ENCODE measurements at regions not wholly inside any gene's neighbourhood (a gene's known extent, or its start where the extent isn't known, plus 50 kb on each side); places are given as distances from the start of the nearest gene placed in this dataset.

DNA sequence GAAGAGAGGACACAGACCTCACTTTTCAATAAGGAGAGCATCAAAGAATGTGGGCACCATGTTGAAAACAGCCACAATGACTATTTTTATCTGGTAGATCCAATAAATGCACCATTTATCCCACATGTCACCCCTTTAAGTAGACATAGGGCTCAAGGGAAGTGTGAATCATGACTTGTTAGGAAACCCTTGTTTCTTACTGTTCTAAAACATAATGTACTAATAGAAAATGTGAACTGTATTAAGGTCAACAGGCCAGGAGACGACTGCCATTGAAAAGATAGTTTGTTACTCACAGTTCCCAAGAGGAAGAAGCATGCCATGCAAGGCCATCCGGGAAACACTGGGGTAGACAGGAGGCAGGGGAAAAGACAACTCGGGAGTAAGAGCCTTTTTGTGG, 137.7 kb downstream of the EN1 start:
- TF ChIP-seq, protein P1, sequence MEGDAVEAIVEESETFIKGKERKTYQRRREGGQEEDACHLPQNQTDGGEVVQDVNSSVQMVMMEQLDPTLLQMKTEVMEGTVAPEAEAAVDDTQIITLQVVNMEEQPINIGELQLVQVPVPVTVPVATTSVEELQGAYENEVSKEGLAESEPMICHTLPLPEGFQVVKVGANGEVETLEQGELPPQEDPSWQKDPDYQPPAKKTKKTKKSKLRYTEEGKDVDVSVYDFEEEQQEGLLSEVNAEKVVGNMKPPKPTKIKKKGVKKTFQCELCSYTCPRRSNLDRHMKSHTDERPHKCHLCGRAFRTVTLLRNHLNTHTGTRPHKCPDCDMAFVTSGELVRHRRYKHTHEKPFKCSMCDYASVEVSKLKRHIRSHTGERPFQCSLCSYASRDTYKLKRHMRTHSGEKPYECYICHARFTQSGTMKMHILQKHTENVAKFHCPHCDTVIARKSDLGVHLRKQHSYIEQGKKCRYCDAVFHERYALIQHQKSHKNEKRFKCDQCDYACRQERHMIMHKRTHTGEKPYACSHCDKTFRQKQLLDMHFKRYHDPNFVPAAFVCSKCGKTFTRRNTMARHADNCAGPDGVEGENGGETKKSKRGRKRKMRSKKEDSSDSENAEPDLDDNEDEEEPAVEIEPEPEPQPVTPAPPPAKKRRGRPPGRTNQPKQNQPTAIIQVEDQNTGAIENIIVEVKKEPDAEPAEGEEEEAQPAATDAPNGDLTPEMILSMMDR (IDR thresholded peaks at IDR 0.05; ENCODE audit: insufficient read depth, low read length, poor library complexity, severe bottlenecking): no peak
- no peak for TF ChIP-seq EZH2phosphoT487 (conservative IDR thresholded peaks at IDR 0.05; ENCODE audit: low read length)

Measured in SU-DHL-6 (cell line).